HG03196 (cell line): ENCODE measurements at regions not wholly inside any gene's neighbourhood (a gene's known extent, or its start where the extent isn't known, plus 50 kb on each side); places are given as distances from the start of the nearest gene placed in this dataset.
A peak's percentile ranks its signal among the peaks of the same experiment; 100 is the strongest.

Experiments used
- ATAC-seq: cut with Tn5 transposase; IDR thresholded peaks from one replicate; pipeline ENCODE4 v1.9.1; 2021; ENCODE audit not compliant: unreplicated experiment

DNA sequence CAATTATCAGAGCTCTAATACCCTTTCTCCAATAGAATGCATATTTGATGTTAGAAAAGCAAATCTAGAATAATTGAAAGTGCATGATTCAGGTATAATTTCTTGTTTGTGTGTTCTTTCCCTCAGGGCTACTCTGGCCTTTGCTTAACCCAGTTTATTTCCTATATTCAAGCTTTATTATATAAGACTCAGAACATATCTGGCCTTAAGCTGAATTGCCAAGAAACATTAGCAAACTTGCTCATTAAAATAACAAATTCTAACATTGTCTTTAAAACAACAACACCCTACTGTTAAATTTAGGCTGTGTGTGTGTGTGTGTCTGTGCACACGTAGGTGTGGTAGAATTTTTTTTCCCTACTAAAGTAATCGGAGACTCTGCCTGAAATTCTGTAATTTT, 426.5 kb downstream of the UTRN start:
- no peak for ATAC-seq

DNA sequence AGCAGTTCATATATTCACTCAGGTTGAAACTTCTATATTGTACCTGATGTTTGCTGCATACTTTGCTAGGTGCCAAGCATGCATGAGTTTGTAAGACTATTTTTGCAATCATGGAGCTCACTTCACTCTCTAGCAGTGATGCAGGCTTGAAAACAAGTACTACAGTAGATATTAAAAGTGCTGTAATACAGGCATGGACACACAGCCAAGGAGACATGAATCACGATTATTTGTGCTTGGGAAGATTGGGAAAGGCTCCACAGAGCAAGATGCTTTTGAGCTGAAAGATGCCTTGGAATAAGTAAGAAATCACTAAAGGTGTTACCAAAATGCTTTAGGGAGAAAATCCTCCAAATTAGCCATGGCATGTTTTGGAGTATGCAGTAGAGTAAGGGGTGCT, 427.4 kb downstream of the UTRN start:
- no peak for ATAC-seq

DNA sequence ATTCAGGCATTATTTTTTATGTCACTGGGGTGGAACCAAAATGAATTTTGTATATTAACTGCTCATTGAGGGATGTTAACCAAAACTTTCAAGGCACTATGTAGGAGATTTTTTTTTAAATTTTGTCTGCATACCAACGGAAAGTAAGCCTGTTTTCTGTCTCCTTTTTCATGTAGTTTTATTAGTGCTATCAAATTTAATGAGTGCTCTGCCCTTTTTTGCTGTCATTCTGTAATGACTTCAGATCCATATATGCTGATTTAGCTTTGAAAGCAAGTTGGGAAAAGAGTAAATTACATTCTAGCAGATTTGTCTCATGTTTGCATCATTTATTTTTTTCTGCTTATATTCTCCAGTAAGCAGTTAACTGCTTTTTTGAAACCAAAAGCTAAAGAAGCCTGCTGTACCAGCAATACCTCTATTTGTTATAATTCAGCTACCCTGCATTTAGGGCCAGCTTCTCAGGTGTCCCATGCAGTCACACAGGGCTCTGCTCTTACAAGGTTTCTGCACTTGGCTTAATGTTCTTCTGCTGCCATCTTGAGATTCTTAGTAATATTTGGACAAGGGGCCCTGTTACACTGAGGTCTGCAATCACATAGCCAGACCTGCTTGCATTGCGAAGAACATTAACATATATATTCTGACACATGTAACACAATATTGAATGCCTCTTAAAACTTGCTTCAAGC, 429.0 kb downstream of the UTRN start:
- ATAC-seq: no peak

DNA sequence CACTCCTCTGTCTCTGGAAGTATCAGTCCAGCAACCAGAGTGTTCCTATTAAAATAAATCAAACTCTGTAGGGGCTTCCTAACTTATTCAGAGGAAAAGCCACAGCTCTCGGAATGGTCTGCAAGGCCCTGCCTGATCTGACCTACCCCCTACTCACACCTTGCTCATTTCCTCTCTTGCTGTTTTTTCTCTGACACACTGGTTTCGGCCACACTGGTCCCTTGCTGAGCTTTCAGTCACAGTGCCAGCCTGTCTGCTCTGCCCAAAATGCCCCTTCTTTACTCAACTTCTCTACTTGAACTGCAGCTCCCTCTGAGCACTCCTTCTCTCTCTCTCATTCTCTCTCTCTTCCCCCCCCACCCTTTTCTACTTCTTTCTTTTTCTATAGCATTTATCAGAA, 430.2 kb downstream of the UTRN start:
- no peak for ATAC-seq

DNA sequence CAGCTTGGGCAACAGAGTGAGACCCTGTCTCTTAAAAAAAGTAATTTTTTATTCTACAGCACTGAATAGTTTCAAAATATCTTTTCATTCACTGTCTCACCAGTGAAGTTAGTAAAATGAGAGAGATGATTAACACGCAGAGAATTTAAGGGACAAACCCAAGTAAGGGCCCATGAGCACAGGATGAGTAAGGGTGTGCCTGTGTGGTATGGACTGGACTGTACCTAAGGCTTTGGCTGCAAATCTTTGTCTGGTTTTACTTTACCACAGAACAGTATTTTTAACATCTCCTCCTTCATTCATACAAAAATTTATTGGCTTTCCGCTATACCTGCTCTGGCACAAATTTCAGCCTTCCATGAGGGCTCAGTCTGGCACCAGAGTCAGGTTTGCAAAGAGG, 433.3 kb downstream of the UTRN start:
- peak; percentile 44 for ATAC-seq

DNA sequence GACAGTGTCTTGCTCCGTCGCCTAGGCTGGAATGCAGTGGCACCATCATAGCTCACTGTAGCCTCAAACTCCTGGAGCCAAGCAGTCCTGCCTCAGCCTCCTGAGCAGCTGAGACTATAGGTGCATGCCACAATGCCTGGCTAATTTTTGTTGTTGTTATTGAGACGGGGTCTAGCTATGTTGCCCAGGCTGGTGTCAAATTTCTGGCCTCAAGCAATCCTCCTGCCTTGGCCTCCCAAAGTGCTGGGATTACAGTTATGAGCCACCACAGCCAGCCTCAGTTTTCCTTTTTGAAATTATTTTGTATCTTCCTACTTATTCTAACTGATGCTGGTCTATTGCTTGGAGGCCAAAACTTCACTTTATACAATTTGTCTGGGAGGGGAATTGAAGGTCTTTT, 436.1 kb downstream of the UTRN start:
- no peak for ATAC-seq

DNA sequence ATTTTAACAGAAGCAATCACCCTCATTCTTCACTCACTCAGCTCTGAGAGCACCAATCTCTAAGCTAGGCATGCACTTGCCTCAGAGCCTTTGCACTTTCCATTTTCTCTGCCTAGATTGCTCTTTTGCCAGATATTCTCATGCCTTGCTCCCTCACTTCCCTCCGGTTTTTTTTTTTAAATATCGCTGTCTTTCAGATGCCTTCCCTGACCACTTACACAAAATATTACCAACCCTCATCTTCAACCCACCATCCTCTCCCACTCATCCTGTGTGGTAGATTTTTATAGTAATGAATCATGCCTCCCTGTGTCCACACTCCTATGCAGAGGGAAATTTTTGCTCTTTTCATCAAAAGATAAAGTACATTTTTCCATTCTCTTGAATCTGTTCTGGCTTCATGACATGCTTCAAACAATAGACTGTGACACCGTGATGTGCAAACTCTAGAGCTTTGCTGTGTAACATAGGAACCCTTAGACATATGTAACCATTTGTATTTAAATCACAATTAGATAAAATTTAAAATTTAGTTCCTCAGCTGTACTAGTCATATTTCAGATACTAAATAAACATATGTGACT, 437.1 kb downstream of the UTRN start:
- ATAC-seq: no peak

DNA sequence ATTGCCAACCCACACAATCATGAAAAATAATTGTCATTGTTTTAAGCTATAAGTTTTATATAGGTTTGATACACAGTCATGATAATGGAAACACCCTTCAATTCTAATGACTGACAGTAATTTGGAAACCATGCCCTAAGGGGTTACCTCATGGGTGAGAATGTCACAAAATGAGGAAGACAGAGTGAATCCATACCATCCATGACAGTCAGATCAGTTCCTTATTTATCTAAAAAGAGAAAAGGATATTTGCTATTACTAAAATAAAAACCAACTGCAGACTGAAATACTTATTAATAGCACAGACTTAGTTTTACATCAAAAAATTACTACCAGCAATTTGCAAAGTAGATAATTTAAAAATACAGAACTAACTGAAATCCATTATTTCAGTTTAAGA, 437.8 kb downstream of the UTRN start:
- ATAC-seq: no peak

DNA sequence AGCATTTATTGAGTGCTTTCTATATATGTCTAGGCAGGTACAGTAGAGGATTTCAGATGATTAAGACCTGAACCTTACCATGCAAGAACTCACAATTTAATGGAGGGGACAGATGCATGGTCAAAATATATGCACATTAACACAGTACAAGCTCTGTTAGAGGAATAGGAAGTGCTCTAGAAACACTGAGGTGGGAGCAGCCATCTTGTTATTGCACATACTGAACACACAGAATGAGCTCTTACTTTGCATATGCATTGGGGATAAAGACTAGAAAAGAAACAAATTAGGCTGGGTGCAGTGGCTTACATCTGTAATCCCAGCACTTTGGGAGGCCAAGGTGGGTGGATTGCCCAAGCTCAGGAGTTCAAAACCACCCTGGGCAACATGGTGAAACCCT, 438.3 kb downstream of the UTRN start:
- no peak for ATAC-seq

DNA sequence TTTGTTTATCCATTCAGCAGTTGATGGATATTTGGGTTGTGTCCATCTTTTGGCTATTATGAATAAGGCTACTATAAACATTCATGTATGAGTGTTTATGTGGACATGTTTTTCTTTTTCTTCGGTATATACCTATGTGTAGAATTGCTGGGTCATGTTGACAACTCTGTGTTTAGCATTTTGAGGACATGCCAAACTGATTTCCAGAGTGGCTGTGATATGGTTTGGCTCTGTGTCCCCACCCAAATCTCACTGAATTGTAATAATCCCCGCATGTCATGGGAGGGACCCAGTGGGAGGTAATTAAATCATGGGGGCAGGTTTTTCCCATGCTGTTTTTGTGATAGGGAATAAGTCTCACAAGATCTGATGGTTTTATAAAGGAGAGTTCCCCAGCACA, 439.7 kb downstream of the UTRN start:
- no peak for ATAC-seq

DNA sequence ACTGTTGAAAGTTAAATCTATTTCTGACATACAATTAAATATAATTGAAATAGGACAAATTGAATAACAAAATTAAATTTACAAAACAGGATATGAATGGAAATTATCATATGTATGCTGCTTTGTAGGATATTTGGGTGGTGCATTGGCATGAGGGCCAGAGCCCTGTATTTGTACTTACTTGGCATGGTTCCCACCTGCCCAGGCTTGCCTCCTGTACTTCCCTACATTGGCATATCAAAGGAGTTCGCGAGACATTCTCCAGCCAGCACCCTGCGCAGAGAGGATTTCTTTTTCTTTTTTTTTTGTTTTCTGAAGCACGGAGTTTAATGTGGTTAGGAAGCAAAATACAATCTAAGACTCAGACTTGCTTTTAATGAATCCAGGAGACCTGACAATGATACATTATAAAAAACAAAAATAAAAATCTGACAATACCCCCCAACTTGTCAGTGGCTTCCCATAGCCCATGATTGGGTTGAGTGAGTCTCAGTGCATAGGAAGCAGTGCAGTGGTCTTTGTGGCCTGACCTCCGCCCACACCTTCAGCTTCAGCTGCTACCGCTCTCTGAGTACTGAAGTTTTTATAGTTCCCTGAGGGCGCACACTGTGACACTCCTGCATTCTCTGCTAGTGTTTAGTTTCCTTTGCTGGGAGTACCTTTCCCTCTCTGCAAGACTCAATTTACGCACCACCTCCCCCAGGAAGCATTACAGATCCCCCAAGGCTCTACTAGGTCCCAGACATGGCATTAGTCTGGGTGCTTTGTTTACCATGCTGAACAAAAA, 440.8 kb downstream of the UTRN start:
- ATAC-seq: no peak

DNA sequence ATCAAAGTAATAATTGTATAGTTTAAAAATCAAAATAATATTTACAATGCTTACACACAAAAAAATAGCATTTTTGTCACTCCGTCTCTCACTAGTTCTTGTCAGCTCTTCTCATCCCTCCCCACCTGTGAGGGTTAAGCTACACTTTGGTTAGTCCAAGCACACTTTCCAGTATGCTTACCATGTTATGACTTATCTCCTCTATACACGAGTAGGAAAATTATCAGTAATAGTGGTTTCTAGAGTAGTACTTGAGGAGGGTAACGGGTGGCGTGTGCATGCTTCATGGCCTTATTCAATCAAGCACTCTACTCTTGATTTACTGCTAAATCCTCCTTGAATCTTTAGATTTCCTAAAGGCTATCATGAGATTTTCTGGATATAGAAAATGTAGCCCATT, 443.7 kb downstream of the UTRN start:
- ATAC-seq: no peak

DNA sequence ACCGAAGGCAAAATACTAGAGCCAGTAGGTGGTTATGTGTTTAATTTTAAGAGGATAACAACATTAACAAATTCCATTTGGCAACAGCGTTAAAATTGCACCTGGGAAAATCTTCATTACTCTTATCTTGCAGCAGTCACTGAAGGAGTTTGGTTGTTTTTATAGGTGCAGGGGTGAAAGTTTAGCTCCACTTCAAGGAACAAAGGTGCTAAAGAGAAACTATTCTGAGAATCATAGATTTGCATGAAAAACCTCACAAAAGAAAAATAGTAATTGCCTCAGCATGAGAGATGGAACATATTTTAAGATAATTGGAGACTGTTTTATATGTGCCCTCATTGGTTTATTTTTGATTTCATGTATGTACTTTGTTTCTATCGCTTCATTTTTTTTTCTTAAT, 444.4 kb downstream of the UTRN start:
- no peak for ATAC-seq

DNA sequence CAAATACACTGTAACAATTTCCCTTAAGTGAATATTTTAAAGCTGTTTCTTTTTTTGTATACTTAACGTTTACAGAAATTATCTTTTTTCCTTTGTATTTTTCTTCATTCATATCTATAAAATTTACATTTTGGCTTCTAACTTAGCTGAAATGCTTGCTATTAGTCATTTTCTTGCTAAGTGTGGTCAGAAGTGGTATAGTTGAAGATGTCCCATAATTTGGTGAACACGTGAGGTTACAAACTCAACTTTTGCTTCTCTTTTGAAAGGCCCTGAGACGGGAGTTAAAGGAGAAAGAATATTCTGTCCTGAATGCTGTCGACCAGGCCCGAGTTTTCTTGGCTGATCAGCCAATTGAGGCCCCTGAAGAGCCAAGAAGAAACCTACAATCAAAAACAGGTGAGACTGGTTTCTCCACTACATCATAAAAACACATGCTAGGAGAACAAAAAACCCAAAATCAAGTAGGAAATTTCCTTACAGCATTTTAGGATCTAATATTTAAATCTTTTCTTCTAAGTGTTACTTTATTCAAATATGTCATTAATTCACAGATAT, 445.0 kb downstream of the UTRN start:
- no peak for ATAC-seq

DNA sequence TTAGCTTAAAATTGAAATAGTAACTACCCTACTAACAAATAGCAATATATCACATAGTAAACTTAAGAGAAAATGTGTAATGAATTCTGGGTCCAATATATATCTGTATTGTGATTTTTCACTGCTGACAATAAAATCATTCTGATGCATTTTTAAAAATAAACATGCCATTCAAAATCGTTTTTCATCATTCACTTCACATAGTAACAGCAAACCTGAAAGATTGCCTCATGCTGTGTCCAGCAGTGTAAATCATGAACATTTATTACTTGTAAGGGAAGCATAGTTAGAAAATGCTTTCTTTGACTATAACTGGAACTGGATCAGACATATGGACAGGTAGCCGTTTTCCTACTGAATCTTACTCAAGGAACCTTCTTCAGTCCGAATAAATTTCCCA, 446.1 kb downstream of the UTRN start:
- ATAC-seq: no peak

DNA sequence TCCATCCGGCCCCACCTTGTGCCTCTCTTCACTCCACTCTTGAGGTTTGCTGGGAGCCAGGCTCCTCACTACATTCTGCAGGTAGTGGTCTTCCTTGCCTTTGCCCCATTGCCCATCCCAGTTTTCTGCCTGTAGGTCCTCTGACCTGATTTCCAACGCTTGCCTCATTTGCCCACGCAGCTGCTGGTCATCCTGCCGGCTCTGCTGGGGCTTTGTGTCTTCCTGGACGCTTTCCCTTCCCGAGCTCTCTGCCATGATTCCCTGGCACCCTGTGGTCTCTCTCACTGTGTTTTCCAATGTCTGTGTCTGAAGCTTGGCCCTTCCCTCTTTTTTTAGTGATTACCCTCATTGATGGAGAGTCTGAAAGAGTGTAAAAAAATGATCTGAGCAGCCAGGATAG, 451.6 kb downstream of the UTRN start:
- no peak for ATAC-seq

DNA sequence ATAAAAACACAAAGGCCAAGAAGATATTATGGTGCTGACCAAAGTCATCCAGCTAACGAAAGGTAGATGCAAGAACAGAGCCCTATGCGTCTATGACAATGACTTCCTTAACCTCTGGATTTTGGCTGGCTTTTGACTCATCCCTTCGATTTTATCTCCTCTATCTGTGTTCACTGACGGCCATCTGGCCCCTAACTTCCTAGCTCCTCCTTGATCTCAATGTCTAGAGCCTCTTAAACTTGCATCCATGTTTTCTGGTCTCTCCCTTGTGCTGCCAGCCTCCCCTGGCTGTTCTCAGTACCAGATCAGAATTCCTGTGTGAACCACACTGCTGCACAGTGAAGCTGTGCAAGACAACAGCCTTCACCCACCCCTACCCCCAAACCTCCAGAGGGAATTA, 452.9 kb downstream of the UTRN start:
- ATAC-seq: no peak

DNA sequence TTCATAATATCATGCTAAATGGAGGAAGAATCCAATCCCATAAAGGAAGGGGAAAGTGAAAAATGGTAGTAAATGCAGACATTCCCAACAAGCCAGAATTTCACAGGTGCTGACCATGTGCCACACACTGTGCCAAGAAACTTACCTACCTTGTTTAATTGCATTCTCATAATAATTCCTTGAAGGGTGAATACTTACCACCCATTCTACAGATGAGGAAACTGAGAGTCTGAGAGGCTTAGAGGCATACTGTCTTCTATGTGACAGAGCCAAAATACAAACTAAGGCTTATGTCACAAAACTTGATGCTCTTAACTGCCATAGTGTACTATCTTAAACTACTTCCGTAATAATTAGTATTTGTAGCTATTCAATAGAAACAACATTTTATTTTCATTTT, 454.7 kb downstream of the UTRN start:
- ATAC-seq: no peak

DNA sequence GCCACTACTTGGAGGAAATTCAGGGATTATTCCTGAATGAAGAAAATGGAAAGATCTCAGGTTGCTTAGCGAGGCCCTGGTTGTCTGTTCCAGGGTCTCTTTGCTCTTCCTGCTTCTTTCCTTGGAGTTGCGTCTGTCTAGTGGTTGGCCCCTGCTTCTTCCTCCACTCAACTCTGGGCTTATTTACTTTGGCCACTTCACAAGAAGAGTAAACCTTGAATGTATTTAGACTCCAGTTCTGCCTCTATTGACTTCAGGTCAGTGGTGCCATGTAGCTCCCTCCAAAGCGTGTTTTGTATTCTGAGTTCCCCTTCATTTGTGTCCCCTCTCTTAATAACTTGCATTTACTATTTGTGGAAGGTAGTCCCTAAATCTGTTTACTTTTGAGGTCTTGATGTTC, 456.5 kb downstream of the UTRN start:
- ATAC-seq: no peak

DNA sequence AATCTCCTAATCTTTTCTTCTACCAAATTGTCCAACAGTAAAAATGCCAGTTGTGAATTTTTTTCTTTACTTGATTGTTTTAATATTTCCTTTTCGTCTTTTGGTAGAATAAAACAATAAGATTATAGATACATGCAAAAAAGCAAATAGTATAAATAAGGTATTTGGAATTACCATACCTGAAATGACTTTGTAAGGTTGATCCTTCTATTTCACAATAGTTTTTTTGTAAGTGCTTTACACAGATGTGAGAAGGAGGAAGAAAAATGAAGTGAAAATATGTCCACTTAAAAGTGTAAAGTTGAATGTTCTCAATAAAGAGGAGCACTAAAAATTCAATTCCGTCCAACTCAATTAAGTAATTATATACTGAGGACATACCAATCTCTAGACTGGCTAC, 457.6 kb downstream of the UTRN start:
- ATAC-seq: no peak

DNA sequence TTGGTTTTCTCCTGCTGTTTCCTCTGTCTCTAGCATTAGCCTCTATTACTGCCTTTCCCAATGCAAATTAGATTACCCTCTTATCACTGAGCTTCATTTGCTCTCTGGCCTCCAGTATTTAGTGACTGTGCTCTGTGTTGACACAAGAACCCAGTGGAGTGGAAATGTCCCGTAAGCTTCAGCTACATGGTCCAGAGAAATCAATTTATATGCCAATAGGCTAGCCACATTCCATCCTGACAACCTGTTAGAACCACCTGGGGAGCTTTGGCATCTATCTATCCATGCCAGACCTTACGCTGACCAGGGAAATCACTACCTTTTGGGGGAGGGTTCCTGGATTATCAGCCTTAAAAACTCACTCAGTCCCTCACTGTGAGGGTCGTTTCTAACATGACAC, 459.6 kb downstream of the UTRN start:
- ATAC-seq: no peak

DNA sequence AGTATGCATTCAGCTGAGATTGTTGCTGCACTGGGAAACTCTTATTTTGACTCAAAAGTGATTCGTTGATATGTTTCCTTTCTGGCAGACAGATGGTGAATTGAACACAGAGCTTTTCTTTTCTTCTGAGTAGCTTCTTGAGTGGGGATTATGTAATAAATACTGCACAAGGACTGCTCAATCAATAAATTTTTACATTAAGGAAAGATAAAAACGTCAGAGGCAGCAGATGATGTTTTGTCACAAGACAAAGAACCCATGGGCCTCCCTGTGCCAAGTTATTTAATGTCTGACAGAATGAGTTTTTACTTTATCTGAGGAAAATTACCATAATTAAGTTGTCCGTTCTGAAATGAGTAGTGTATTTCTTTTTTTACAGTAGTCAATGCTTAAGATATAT, 460.3 kb downstream of the UTRN start:
- no peak for ATAC-seq
